ENCODE measurements at regions not wholly inside any gene's neighbourhood (a gene's known extent, or its start where the extent isn't known, plus 50 kb on each side); places are given as distances from the start of the nearest gene placed in this dataset.
A peak's percentile ranks its signal among the peaks of the same experiment; 100 is the strongest.
"Not testable (repeated sequence)": the region's sequence is repeated elsewhere in the genome, so short reads cannot be mapped to it uniquely, and the experiment has no call there.

- DNase-seq (ENCODE audit: low read depth): no peak
These were observed 332.8 kb downstream of the CNTN3 start for GRCh38 chr3:74281705-74282104.

GRCh38 chr3:74273555-74274402 lies 340.7 kb downstream of the CNTN3 start:
- DNase-seq (ENCODE audit: low read depth): no peak

GRCh38 chr3:74273091-74273490 lies 341.4 kb downstream of the CNTN3 start:
- DNase-seq (ENCODE audit: low read depth): no peak

- no peak for DNase-seq (ENCODE audit: low read depth)
These were observed 342.9 kb downstream of the CNTN3 start for GRCh38 chr3:74271541-74271940.

- no peak for DNase-seq (ENCODE audit: low read depth)
These were observed 344.8 kb downstream of the CNTN3 start for GRCh38 chr3:74269689-74270088.

GRCh38 chr3:74268753-74269152 lies 345.7 kb downstream of the CNTN3 start:
- DNase-seq (ENCODE audit: low read depth): no peak

GRCh38 chr3:74267588-74268184 lies 346.8 kb downstream of the CNTN3 start:
- peak; percentile 17 for DNase-seq (ENCODE audit: low read depth)

GRCh38 chr3:74267131-74267530 lies 347.3 kb downstream of the CNTN3 start:
- DNase-seq (ENCODE audit: low read depth): no peak

GRCh38 chr3:74265069-74265468 lies 349.4 kb downstream of the CNTN3 start:
- DNase-seq (ENCODE audit: low read depth): no peak

- no peak for DNase-seq (ENCODE audit: low read depth)
These were observed 351.4 kb downstream of the CNTN3 start for GRCh38 chr3:74263031-74263430.

- DNase-seq (ENCODE audit: low read depth): no peak
These were observed 381.4 kb downstream of the CNTN3 start for GRCh38 chr3:74233091-74233490.

GRCh38 chr3:74217467-74217866 lies 397.0 kb downstream of the CNTN3 start:
- no peak for DNase-seq (ENCODE audit: low read depth)

GRCh38 chr3:74214286-74214685 lies 400.2 kb downstream of the CNTN3 start:
- no peak for DNase-seq (ENCODE audit: low read depth)

GRCh38 chr3:74210739-74211138 lies 403.7 kb downstream of the CNTN3 start:
- no peak for DNase-seq (ENCODE audit: low read depth)

GRCh38 chr3:74200952-74201351 lies 413.5 kb downstream of the CNTN3 start:
- DNase-seq (ENCODE audit: low read depth): no peak

- not testable (repeated sequence) for DNase-seq (ENCODE audit: low read depth)
These were observed 435.8 kb downstream of the CNTN3 start for GRCh38 chr3:74178664-74179063.

- DNase-seq (ENCODE audit: low read depth): no peak
These were observed 441.4 kb downstream of the CNTN3 start for GRCh38 chr3:74173090-74173489.

- DNase-seq (ENCODE audit: low read depth): no peak
These were observed 446.5 kb downstream of the CNTN3 start for GRCh38 chr3:74167926-74168325.

GRCh38 chr3:74165211-74165610 lies 449.2 kb downstream of the CNTN3 start:
- no peak for DNase-seq (ENCODE audit: low read depth)

- DNase-seq (ENCODE audit: low read depth): no peak
These were observed 465.0 kb downstream of the CNTN3 start for GRCh38 chr3:74149466-74149865.

GRCh38 chr3:74145277-74145676 lies 469.2 kb downstream of the CNTN3 start:
- DNase-seq (ENCODE audit: low read depth): no peak

- no peak for DNase-seq (ENCODE audit: low read depth)
These were observed 474.8 kb downstream of the CNTN3 start for GRCh38 chr3:74139648-74140047.

- no peak for DNase-seq (ENCODE audit: low read depth)
These were observed 476.7 kb downstream of the CNTN3 start for GRCh38 chr3:74137790-74138189.

All from LHCN-M2 (cell line).